Glutamatergic neuron (in vitro differentiated cells): ENCODE measurements at regions not wholly inside any gene's neighbourhood (a gene's known extent, or its start where the extent isn't known, plus 50 kb on each side); places are given as distances from the start of the nearest gene placed in this dataset.

ENCODE experiments used
- DNase-seq: peaks from one replicate; pipeline ENCODE4 v3.0.0; 2022
- H3K27ac Mint-ChIP-seq: one replicate; pipeline ENCODE4 v1.8.0; 2020; ENCODE audit warnings: mild to moderate bottlenecking, mixed read lengths, inconsistent platforms; ENCODE audit not compliant: unreplicated experiment
- H3K27me3 Mint-ChIP-seq: one replicate; pipeline ENCODE4 v1.8.0; 2020; ENCODE audit warnings: mild to moderate bottlenecking, moderate library complexity, mixed read lengths, inconsistent platforms; ENCODE audit not compliant: unreplicated experiment
- H3K36me3 Mint-ChIP-seq: one replicate; pipeline ENCODE4 v1.8.0; 2020; ENCODE audit warnings: mild to moderate bottlenecking, mixed read lengths, inconsistent platforms; ENCODE audit not compliant: unreplicated experiment
- H3K4me1 Mint-ChIP-seq: one replicate; pipeline ENCODE4 v1.8.0; 2020; ENCODE audit warnings: mild to moderate bottlenecking, low read depth, mixed read lengths, inconsistent platforms; ENCODE audit not compliant: unreplicated experiment
- H3K4me3 Mint-ChIP-seq: one replicate; pipeline ENCODE4 v1.8.0; 2020; ENCODE audit warnings: mild to moderate bottlenecking, mixed read lengths, inconsistent platforms; ENCODE audit not compliant: unreplicated experiment
- H3K9me3 Mint-ChIP-seq: one replicate; pipeline ENCODE4 v1.8.0; 2020; ENCODE audit warnings: mild to moderate bottlenecking, moderate library complexity, mixed read lengths, inconsistent platforms; ENCODE audit not compliant: unreplicated experiment
- CTCF ChIP-seq: fragments of 200-600 bp; sonication (generic); IDR thresholded peaks from one replicate; pipeline ENCODE4 v1.5.0; 2021; ENCODE audit not compliant: partially characterized antibody, unreplicated experiment

DNA sequence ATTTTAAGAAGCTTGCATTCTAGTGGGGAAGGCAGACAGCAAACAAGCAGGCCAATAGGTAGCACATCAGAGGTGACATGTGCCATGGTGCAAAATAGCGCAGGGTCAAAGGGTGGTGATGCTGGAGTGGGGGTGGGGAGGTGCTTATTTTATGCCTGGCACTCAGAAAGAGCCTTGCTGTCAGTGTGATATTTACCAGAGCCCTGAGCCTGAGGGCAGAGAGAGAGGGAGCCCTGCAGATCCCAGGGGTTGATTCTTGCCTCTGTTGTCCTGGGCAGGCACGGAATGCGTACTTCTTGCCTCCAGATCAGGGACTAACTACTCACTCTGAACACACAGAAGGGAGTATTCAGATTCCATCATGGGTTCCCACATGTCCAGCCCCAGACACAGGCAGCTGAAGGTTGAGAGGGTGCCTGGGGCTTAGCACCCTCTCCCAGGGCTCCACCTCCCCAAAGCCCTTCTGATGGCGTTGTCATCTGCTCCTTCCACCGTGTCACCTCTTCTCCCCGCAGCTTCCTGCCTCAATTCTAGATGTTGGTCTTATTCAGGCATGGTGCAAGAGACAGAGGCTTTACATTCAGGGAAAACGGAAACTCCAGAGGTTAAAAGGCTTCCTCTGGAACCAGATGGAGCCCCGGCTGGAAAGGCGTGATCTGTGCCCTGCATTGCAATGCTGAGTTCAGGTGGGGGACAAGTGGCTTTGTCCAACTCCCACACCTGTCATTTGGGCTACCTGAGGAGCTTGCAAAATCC, 252.3 kb downstream of the HAUS1 start:
- Mint-ChIP-seq H3K9me3 (peaks cover 20% of the 10 kb centered on the region), H3K27ac (no peak overlapping the region), H3K36me3 (peaks cover 20% of the 10 kb centered on the region), H3K4me3 (no peak overlapping the region), H3K4me1 (peaks cover 18% of the 10 kb centered on the region), H3K27me3 (peaks cover 10% of the 10 kb centered on the region)
- TF ChIP-seq CTCF, result no peak
- no peak for DNase-seq

DNA sequence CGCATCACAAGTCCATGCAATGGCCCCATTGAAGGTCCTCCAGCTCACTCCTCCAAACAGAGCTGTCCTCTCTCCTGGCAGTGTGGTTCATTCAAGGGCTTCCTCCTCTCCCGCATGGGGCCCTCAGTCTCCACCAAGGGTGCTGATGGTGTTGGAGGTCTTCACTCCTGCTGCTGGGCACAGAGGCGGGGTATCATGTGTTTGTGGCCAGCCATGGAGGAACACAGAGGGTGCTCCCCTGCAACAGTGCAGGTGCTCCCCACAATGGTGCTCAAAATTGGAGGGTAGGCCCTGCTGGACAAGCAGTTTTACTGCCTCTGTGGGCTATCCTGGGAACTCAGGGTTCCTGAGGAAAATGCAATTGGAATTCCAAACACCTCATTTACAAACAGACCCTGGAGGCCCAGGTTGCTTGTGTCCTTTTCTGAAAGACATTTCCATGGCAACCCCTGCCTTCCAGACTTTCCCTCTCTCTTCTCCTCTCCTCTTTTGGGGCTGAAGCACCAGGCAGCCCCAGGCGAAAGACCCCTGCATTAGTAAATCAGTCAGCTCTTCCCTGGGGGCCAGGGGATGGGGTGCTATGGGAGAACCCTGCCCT, 256.0 kb downstream of the HAUS1 start:
- Mint-ChIP-seq H3K4me1 (peaks cover 26% of the 10 kb centered on the region), H3K4me3 (no peak overlapping the region), H3K27ac (no peak overlapping the region), H3K27me3 (peaks cover 9% of the 10 kb centered on the region), H3K9me3 (peaks cover 16% of the 10 kb centered on the region), H3K36me3 (peaks cover 20% of the 10 kb centered on the region)
- DNase-seq, result no peak
- TF ChIP-seq CTCF, result no peak

DNA sequence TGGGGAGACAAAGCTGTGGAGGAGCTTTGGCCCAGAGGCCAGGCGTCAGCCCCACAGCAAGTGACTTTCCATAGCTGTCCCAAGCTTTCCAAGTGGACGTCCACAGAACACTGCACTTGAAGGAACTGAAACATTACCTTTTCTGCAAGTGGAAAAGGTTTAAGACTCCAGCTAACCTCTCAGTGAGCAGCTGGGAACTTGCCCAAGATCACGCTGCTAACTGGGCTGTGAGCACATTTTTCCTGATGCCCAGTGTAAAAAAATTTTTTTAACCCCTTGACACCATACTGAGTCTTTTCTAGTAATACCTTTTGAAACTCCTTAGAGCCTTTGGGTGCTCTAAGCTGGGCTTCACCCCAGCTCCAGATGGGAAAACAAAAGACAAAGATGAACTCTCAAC, 256.7 kb downstream of the HAUS1 start:
- Mint-ChIP-seq H3K36me3 (peaks cover 16% of the 10 kb centered on the region), H3K27ac (no peak overlapping the region), H3K4me1 (peaks cover 23% of the 10 kb centered on the region), H3K9me3 (peaks cover 13% of the 10 kb centered on the region), H3K27me3 (peaks cover 11% of the 10 kb centered on the region), H3K4me3 (no peak overlapping the region)
- no peak for DNase-seq
- no peak for TF ChIP-seq CTCF

GRCh38 chr18:46362533-46362932, 258.3 kb downstream of the HAUS1 start:
- no peak overlapping the region for H3K4me3 Mint-ChIP-seq
- H3K27ac Mint-ChIP-seq, result no peak overlapping the region
- H3K9me3 Mint-ChIP-seq, result peaks cover 13% of the 10 kb centered on the region

More at GRCh38 chr18:46362533-46362932, 258.3 kb downstream of the HAUS1 start:
- Mint-ChIP-seq H3K36me3 (peaks cover 15% of the 10 kb centered on the region), H3K4me1 (peaks cover 19% of the 10 kb centered on the region), H3K27me3 (peaks cover 11% of the 10 kb centered on the region)
- DNase-seq, result no peak
- no peak for TF ChIP-seq CTCF
